ENCODE measurements at regions not wholly inside any gene's neighbourhood (a gene's known extent, or its start where the extent isn't known, plus 50 kb on each side); places are given as distances from the start of the nearest gene placed in this dataset.

- H3F3A ChIP-seq (ENCODE audit: insufficient read depth, low read length, poor library complexity, severe bottlenecking) = no peaks in the 10 kb centered on the region
- H3K4me3 ChIP-seq (ENCODE audit: low read length) = no peak overlapping the region
- no peak overlapping the region for H3K9ac ChIP-seq (ENCODE audit: low read length)
- no peaks in the 10 kb centered on the region for H3K9me2 ChIP-seq (ENCODE audit: insufficient read depth, low read length)
- no peak for TF ChIP-seq POLR2AphosphoS5 (IDR thresholded peaks at IDR 0.05)
- TF ChIP-seq EP300 (conservative IDR thresholded peaks at IDR 0.05; ENCODE audit: poor library complexity, severe bottlenecking) = no peak
- no peak for TF ChIP-seq EZH2 (IDR thresholded peaks at IDR 0.05; ENCODE audit: borderline replicate concordance, insufficient read depth, low read length, poor library complexity, severe bottlenecking)
- no peak for TF ChIP-seq MXI1 (conservative IDR thresholded peaks at IDR 0.05; ENCODE audit: poor library complexity, severe bottlenecking)
- TF ChIP-seq TAF1 (IDR thresholded peaks at IDR 0.05; ENCODE audit: low read depth) = no peak
- TF ChIP-seq SMC3 (conservative IDR thresholded peaks at IDR 0.05; ENCODE audit: poor library complexity) = no peak
- no peak for TF ChIP-seq CTCF (IDR thresholded peaks at IDR 0.05; ENCODE audit: poor library complexity, severe bottlenecking)
- no peak overlapping the region for H2AFZ ChIP-seq (ENCODE audit: low read depth, low read length)
- H3K27me3 ChIP-seq (ENCODE audit: insufficient read depth, low read depth, low read length) = no peaks in the 10 kb centered on the region
- no peaks in the 10 kb centered on the region for H4K20me1 ChIP-seq (ENCODE audit: insufficient read depth)
- H3K79me2 ChIP-seq (replicated peaks; ENCODE audit: insufficient read depth, low read length) = no peaks in the 10 kb centered on the region
- no peak overlapping the region for H3K27ac ChIP-seq (ENCODE audit: low read length)
- peaks cover 3% of the 10 kb centered on the region for H3K9me3 ChIP-seq (ENCODE audit: low read length)
- H3K4me2 ChIP-seq (ENCODE audit: low read length) = no peak overlapping the region
- H3K36me3 ChIP-seq (ENCODE audit: insufficient read depth, low read length) = no peaks in the 10 kb centered on the region
These were observed 173.7 kb downstream of the CMPK2 start for GRCh38 chr2:6692056-6692455.

DNA sequence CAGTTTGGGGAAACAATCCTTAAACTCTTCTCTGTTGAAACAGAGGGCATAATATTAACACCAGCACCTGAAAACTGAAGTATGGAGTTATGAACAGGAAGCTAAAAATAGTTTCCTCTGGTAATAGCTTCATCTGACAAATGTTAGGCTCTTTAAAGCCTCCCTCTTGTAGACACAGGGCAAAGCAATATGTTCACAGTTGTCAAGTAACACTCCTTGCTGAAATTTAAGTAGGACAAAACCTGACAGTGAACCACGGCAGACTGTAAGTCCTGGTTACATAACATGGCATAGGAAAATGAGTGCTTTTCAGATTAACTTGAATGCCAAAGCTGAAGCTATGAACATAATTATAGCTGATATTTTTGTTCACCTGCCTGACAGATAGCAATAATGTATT lies 172.9 kb downstream of the CMPK2 start:
- no peak overlapping the region for H3K4me3 ChIP-seq (ENCODE audit: low read length)
- no peaks in the 10 kb centered on the region for H3K36me3 ChIP-seq (ENCODE audit: insufficient read depth, low read length)
- no peak overlapping the region for H3K4me2 ChIP-seq (ENCODE audit: low read length)
- no peaks in the 10 kb centered on the region for H3K9me2 ChIP-seq (ENCODE audit: insufficient read depth, low read length)
- no peaks in the 10 kb centered on the region for H3K27me3 ChIP-seq (ENCODE audit: insufficient read depth, low read depth, low read length)
- H3K9me3 ChIP-seq (ENCODE audit: low read length) = no peaks in the 10 kb centered on the region
- TF ChIP-seq MXI1 (conservative IDR thresholded peaks at IDR 0.05; ENCODE audit: poor library complexity, severe bottlenecking) = no peak
- TF ChIP-seq SMC3 (conservative IDR thresholded peaks at IDR 0.05; ENCODE audit: poor library complexity) = no peak
- TF ChIP-seq EZH2 (IDR thresholded peaks at IDR 0.05; ENCODE audit: borderline replicate concordance, insufficient read depth, low read length, poor library complexity, severe bottlenecking) = no peak
- TF ChIP-seq POLR2AphosphoS5 (IDR thresholded peaks at IDR 0.05) = no peak
- TF ChIP-seq EP300 (conservative IDR thresholded peaks at IDR 0.05; ENCODE audit: poor library complexity, severe bottlenecking) = no peak
- TF ChIP-seq RAD21 (conservative IDR thresholded peaks at IDR 0.05) = no peak
- TF ChIP-seq TAF1 (IDR thresholded peaks at IDR 0.05; ENCODE audit: low read depth) = no peak
- H2AFZ ChIP-seq (ENCODE audit: low read depth, low read length) = no peak overlapping the region
- H3K79me2 ChIP-seq (replicated peaks; ENCODE audit: insufficient read depth, low read length) = no peaks in the 10 kb centered on the region
- H4K20me1 ChIP-seq (ENCODE audit: insufficient read depth) = no peaks in the 10 kb centered on the region
- H3K27ac ChIP-seq (ENCODE audit: low read length) = no peak overlapping the region
- H3F3A ChIP-seq (ENCODE audit: insufficient read depth, low read length, poor library complexity, severe bottlenecking) = no peaks in the 10 kb centered on the region
- no peak overlapping the region for H3K9ac ChIP-seq (ENCODE audit: low read length)

DNA sequence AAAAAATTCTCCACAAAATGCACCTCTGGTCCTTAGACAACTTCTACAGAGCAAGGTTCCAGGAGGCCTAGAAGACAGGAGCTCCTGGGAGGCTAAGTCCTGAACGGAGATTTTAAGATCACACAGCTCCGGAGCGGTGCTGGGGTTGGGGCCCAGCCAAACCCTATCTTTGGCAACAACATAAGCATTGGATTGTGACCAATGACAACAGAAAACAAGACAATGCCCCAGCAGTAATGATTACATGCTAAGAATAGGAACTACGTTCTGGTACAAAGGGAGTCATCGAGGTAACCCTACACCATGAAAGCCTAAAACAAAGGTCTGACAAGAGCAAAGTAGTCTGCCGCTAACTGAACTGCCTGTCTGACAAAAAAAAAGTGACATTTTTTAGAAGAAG lies 171.2 kb downstream of the CMPK2 start:
- H3K4me3 ChIP-seq (ENCODE audit: low read length) = no peak overlapping the region
- TF ChIP-seq TAF1 (IDR thresholded peaks at IDR 0.05; ENCODE audit: low read depth) (no peak), EZH2 (IDR thresholded peaks at IDR 0.05; ENCODE audit: borderline replicate concordance, insufficient read depth, low read length, poor library complexity, severe bottlenecking) (no peak), SMC3 (conservative IDR thresholded peaks at IDR 0.05; ENCODE audit: poor library complexity) (no peak), RAD21 (conservative IDR thresholded peaks at IDR 0.05) (no peak), REST (IDR thresholded peaks at IDR 0.05; ENCODE audit: borderline replicate concordance) (no peak), POLR2AphosphoS5 (IDR thresholded peaks at IDR 0.05) (no peak), EP300 (conservative IDR thresholded peaks at IDR 0.05; ENCODE audit: poor library complexity, severe bottlenecking) (no peak), MXI1 (conservative IDR thresholded peaks at IDR 0.05; ENCODE audit: poor library complexity, severe bottlenecking) (no peak)
- no peak overlapping the region for H3K27ac ChIP-seq (ENCODE audit: low read length)
- H3K9me3 ChIP-seq (ENCODE audit: low read length) = no peaks in the 10 kb centered on the region
- H3K79me2 ChIP-seq (replicated peaks; ENCODE audit: insufficient read depth, low read length) = no peaks in the 10 kb centered on the region
- H3K4me2 ChIP-seq (ENCODE audit: low read length) = no peak overlapping the region
- H3F3A ChIP-seq (ENCODE audit: insufficient read depth, low read length, poor library complexity, severe bottlenecking) = no peaks in the 10 kb centered on the region
- no peaks in the 10 kb centered on the region for H4K20me1 ChIP-seq (ENCODE audit: insufficient read depth)
- H3K9me2 ChIP-seq (ENCODE audit: insufficient read depth, low read length) = no peaks in the 10 kb centered on the region
- H3K36me3 ChIP-seq (ENCODE audit: insufficient read depth, low read length) = no peaks in the 10 kb centered on the region
- H3K27me3 ChIP-seq (ENCODE audit: insufficient read depth, low read depth, low read length) = no peaks in the 10 kb centered on the region
- no peak overlapping the region for H3K9ac ChIP-seq (ENCODE audit: low read length)
- H2AFZ ChIP-seq (ENCODE audit: low read depth, low read length) = no peak overlapping the region

Measured in neural cell (in vitro differentiated cells).